Fibroblast of skin of abdomen (primary cell): ENCODE measurements at regions not wholly inside any gene's neighbourhood (a gene's known extent, or its start where the extent isn't known, plus 50 kb on each side); places are given as distances from the start of the nearest gene placed in this dataset.

Source experiments
- DNase-seq: peaks from one replicate; pipeline ENCODE4 v3.0.0-alpha.2; 2013

- no peak for DNase-seq
These were observed 526.6 kb upstream of the SEL1L start for GRCh38 chr14:82060219-82060618.

- DNase-seq, result no peak
These were observed 533.7 kb upstream of the SEL1L start for GRCh38 chr14:82067221-82067875.

GRCh38 chr14:82070040-82070439 is 536.4 kb upstream of the SEL1L start:
- no peak for DNase-seq

- DNase-seq, result no peak
These were observed 537.1 kb upstream of the SEL1L start for GRCh38 chr14:82070753-82071152.

- no peak for DNase-seq
These were observed 539.9 kb upstream of the SEL1L start for GRCh38 chr14:82073547-82073946.

GRCh38 chr14:82075566-82075965 is 541.9 kb upstream of the SEL1L start:
- peak; percentile 2 for DNase-seq

GRCh38 chr14:82079553-82079952 is 545.9 kb upstream of the SEL1L start:
- no peak for DNase-seq

- no peak for DNase-seq
These were observed 546.7 kb upstream of the SEL1L start for GRCh38 chr14:82080370-82080769.

GRCh38 chr14:82084813-82085212 is 551.2 kb upstream of the SEL1L start:
- DNase-seq, result no peak

GRCh38 chr14:82091097-82091496 is 557.4 kb upstream of the SEL1L start:
- DNase-seq, result no peak

GRCh38 chr14:82094829-82095345 is 561.2 kb upstream of the SEL1L start:
- DNase-seq, result no peak

- DNase-seq, result no peak
These were observed 570.4 kb upstream of the SEL1L start for GRCh38 chr14:82104013-82104412.

GRCh38 chr14:82112210-82112839 is 578.7 kb upstream of the SEL1L start:
- no peak for DNase-seq

- no peak for DNase-seq
These were observed 579.4 kb upstream of the SEL1L start for GRCh38 chr14:82113007-82113406.

GRCh38 chr14:82113710-82114109 is 580.1 kb upstream of the SEL1L start:
- no peak for DNase-seq

- no peak for DNase-seq
These were observed 583.1 kb upstream of the SEL1L start for GRCh38 chr14:82116721-82117120.

GRCh38 chr14:82122655-82123054 is 589.0 kb upstream of the SEL1L start:
- no peak for DNase-seq

- no peak for DNase-seq
These were observed 590.9 kb upstream of the SEL1L start for GRCh38 chr14:82124511-82124910.

GRCh38 chr14:82126006-82126405 is 592.4 kb upstream of the SEL1L start:
- no peak for DNase-seq

- no peak for DNase-seq
These were observed 600.8 kb upstream of the SEL1L start for GRCh38 chr14:82134411-82134810.

- DNase-seq, result no peak
These were observed 604.8 kb upstream of the SEL1L start for GRCh38 chr14:82138431-82138830.

- DNase-seq, result no peak
These were observed 613.2 kb upstream of the SEL1L start for GRCh38 chr14:82146846-82147245.

- DNase-seq, result no peak
These were observed 620.0 kb upstream of the SEL1L start for GRCh38 chr14:82153689-82154088.

GRCh38 chr14:82159624-82160023 is 626.0 kb upstream of the SEL1L start:
- DNase-seq, result peak; percentile 16
